ENCODE measurements at regions not wholly inside any gene's neighbourhood (a gene's known extent, or its start where the extent isn't known, plus 50 kb on each side); places are given as distances from the start of the nearest gene placed in this dataset.

GRCh38 chr2:193496786-193497185 is 1302.1 kb upstream of the TMEFF2 start:
- no peak for TF ChIP-seq CTCF (conservative IDR thresholded peaks at IDR 0.05; ENCODE audit: low read length)
- no peak for TF ChIP-seq EZH2phosphoT487 (IDR thresholded peaks at IDR 0.05; ENCODE audit: borderline replicate concordance)
